Ishikawa (cell line): ENCODE measurements at regions not wholly inside any gene's neighbourhood (a gene's known extent, or its start where the extent isn't known, plus 50 kb on each side); places are given as distances from the start of the nearest gene placed in this dataset.

ENCODE experiments used
- CEBPB ChIP-seq: IDR thresholded peaks from 2 replicates; pipeline ENCODE4 v1.6.1; 2012
- CREB1 ChIP-seq: IDR thresholded peaks from 2 replicates; pipeline ENCODE4 v1.6.1; 2012; ENCODE audit warnings: low read depth
- EGR1 ChIP-seq: IDR thresholded peaks from 2 replicates; pipeline ENCODE4 v1.6.1; 2012
- EP300 ChIP-seq: IDR thresholded peaks from 2 replicates; pipeline ENCODE4 v1.6.1; 2012; ENCODE audit warnings: borderline replicate concordance
- FOXM1 ChIP-seq: IDR thresholded peaks from 2 replicates; pipeline ENCODE4 v1.6.1; 2012; ENCODE audit warnings: low read depth, borderline replicate concordance
- MAX ChIP-seq: IDR thresholded peaks from 2 replicates; pipeline ENCODE4 v1.6.1; 2012
- NFIC ChIP-seq: IDR thresholded peaks from 2 replicates; pipeline ENCODE4 v1.6.1; 2012
- RAD21 ChIP-seq: IDR thresholded peaks from 2 replicates; pipeline ENCODE4 v1.6.1; 2012; ENCODE audit warnings: low read depth
- REST ChIP-seq: IDR thresholded peaks from 2 replicates; pipeline ENCODE4 v1.6.1; 2012; ENCODE audit warnings: low read depth, mild to moderate bottlenecking
- TAF1 ChIP-seq: IDR thresholded peaks from 2 replicates; pipeline ENCODE4 v1.6.1; 2012; ENCODE audit warnings: low read depth, mild to moderate bottlenecking
- TCF12 ChIP-seq: IDR thresholded peaks from 2 replicates; pipeline ENCODE4 v1.6.1; 2012; ENCODE audit warnings: low read depth
- TEAD4 ChIP-seq: IDR thresholded peaks from 2 replicates; pipeline ENCODE4 v1.6.1; 2012
- YY1 ChIP-seq: IDR thresholded peaks from 2 replicates; pipeline ENCODE4 v1.6.1; 2012; ENCODE audit warnings: low read depth
- ZBTB7A ChIP-seq: IDR thresholded peaks from 2 replicates; pipeline ENCODE4 v1.6.1; 2012; ENCODE audit warnings: low read depth
- TF ChIP-seq, protein P1 (sequence below): IDR thresholded peaks from 2 replicates; pipeline ENCODE4 v1.6.1; 2012

DNA sequence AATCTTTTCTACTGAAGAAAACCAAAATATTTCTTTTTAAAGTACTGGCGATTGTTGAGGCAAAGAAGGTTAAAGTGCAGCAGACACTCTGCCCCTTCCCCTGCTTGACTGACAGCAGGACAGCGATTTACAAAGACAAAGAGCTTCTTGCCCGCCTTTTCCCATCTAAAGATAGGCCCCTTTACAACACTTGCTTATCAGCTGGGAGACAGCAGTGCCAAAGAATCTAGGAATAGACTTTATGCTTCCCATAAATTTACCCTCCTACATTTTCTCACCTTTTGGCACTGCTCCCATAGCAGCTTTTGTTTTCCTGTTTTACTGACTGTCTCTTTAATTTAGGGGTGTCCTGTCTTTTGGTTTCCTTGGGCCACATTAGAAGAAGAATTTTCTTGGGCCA is 824.1 kb downstream of the CCSER2 start:
- TF ChIP-seq CEBPB = no peak
- TF ChIP-seq ZBTB7A = no peak
- no peak for TF ChIP-seq TAF1
- no peak for TF ChIP-seq NFIC
- TF ChIP-seq FOXM1 = no peak
- TF ChIP-seq, protein P1, sequence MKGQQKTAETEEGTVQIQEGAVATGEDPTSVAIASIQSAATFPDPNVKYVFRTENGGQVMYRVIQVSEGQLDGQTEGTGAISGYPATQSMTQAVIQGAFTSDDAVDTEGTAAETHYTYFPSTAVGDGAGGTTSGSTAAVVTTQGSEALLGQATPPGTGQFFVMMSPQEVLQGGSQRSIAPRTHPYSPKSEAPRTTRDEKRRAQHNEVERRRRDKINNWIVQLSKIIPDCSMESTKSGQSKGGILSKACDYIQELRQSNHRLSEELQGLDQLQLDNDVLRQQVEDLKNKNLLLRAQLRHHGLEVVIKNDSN = no peak
- no peak for TF ChIP-seq RAD21
- TF ChIP-seq EGR1 = no peak
- TF ChIP-seq REST = no peak
- TF ChIP-seq TCF12 = no peak
- no peak for TF ChIP-seq MAX
- TF ChIP-seq EP300 = no peak
- no peak for TF ChIP-seq TEAD4
- TF ChIP-seq YY1 = no peak
- no peak for TF ChIP-seq CREB1

DNA sequence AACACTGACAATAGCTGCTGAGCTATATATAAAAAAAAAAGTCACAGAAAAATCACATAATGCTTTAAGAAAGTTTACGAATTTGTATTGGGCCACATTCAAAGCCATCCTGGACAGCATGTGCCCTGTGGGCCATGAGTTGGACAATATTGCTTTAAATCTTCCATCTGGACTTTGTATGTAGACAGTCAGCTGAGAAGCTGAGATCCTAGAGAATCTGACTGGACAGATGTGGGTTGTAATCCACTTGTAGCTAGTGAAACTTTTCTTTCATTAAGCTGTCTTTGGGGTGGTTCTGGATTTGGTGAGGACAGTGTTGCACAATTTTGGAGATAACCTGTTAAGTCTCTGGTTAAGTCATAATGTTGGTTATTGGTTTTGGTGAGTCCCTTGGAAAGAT is 824.5 kb downstream of the CCSER2 start:
- TF ChIP-seq CREB1 = no peak
- TF ChIP-seq ZBTB7A = no peak
- TF ChIP-seq MAX = no peak

GRCh38 chr10:85157206-85157605 is 828.8 kb downstream of the CCSER2 start:
- TF ChIP-seq MAX (no peak), CREB1 (no peak), CEBPB (no peak), EP300 (no peak), EGR1 (no peak), FOXM1 (no peak), YY1 (no peak), REST (no peak), TAF1 (no peak), ZBTB7A (no peak), RAD21 (no peak), TEAD4 (no peak), NFIC (no peak)

GRCh38 chr10:85168243-85168642 is 839.9 kb downstream of the CCSER2 start:
- TF ChIP-seq ZBTB7A (no peak), REST (no peak), NFIC (no peak), EGR1 (no peak), MAX (no peak), EP300 (no peak), CEBPB (no peak), TEAD4 (no peak)

DNA sequence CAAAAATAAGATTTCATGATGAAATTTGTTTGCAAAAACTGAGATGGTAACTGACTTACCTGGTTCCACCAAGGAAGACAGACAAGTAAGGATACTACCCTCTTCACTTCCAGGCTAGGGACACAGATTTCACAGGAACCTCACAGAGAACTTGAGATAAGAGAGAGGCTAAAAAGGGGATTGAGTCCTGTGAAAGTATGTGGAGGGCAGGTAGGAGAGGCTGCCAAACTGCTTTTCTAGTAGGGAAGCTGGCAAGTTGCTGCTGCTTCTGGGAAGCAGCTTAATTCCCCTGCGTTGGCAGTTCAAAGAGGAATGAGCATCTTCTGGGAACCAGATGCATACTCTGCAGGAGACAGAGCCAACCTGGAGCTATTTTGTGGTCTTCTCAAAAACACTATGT is 841.6 kb downstream of the CCSER2 start:
- TF ChIP-seq RAD21 = no peak
- TF ChIP-seq MAX = no peak
- no peak for TF ChIP-seq CEBPB
- no peak for TF ChIP-seq EP300
- TF ChIP-seq TCF12 = no peak
- no peak for TF ChIP-seq ZBTB7A
- TF ChIP-seq YY1 = no peak
- no peak for TF ChIP-seq FOXM1
- no peak for TF ChIP-seq EGR1
- no peak for TF ChIP-seq REST
- no peak for TF ChIP-seq TEAD4
